Suprapubic skin (tissue), 4 donors: ENCODE measurements at regions not wholly inside any gene's neighbourhood (a gene's known extent, or its start where the extent isn't known, plus 50 kb on each side); places are given as distances from the start of the nearest gene placed in this dataset.

Experiments
- DNase-seq, 2 donors: peaks; one replicate each; pipeline ENCODE4 v3.0.0-alpha.2; 2019; ENCODE audit warnings: low spot score in 2 of 2
- H3K27ac ChIP-seq: fragments of 200-600 bp; sonication (generic); one replicate; pipeline ENCODE4 v1.5.1; 2019
- H3K27me3 ChIP-seq: fragments of 200-600 bp; sonication (generic); one replicate; pipeline ENCODE4 v1.5.1; 2019
- H3K36me3 ChIP-seq: fragments of 200-600 bp; sonication (generic); one replicate; pipeline ENCODE4 v1.5.1; 2019
- H3K4me1 ChIP-seq: fragments of 200-600 bp; sonication (generic); one replicate; pipeline ENCODE4 v1.5.1; 2019
- H3K4me3 ChIP-seq: fragments of 200-600 bp; sonication (generic); one replicate; pipeline ENCODE4 v1.5.1; 2019; ENCODE audit warnings: mild to moderate bottlenecking
- H3K9me3 ChIP-seq: fragments of 200-600 bp; sonication (generic); one replicate; pipeline ENCODE4 v1.5.1; 2019
- CTCF ChIP-seq, 2 donors: fragments of 200-600 bp in 1 of 2; fragments of 450-650 bp in 1 of 2; sonication (generic) in 1 of 2; IDR thresholded peaks; one replicate each; pipeline ENCODE4 v1.5.1; 2016 to 2019; ENCODE audit warnings: antibody characterized with exemption in 2 of 2, mild to moderate bottlenecking in 1 of 2, moderate library complexity in 1 of 2
- EP300 ChIP-seq: sonication (generic); formaldehyde crosslinking; IDR thresholded peaks from one replicate; pipeline ENCODE4 v1.6.1; 2017; ENCODE audit warnings: antibody characterized with exemption
- POLR2A ChIP-seq, 2 donors: fragments of 450-650 bp; IDR thresholded peaks; one replicate each; pipeline ENCODE4 v1.6.1; 2017; ENCODE audit warnings: antibody characterized with exemption in 2 of 2, mild to moderate bottlenecking in 2 of 2, moderate library complexity in 2 of 2
- POLR2AphosphoS5 ChIP-seq, 3 donors: sonication (generic); formaldehyde crosslinking; IDR thresholded peaks; one replicate each; pipeline ENCODE4 v1.6.1; 2017; ENCODE audit warnings: antibody characterized with exemption in 3 of 3
- WGBS: methylation state at CpG from one replicate; pipeline ENCODE4 v1.1.5; 2018; 5-methylcytosine and 5-hydroxymethylcytosine counted together

- H3K9me3 ChIP-seq, result no peaks in the 10 kb centered on the region
- H3K4me1 ChIP-seq, result no peaks in the 10 kb centered on the region
- DNase-seq, result no peak
- no peak for TF ChIP-seq POLR2A (IDR thresholded peaks at IDR 0.05)
- TF ChIP-seq POLR2AphosphoS5 (IDR thresholded peaks at IDR 0.05), result no peak
- TF ChIP-seq EP300, result no peak
- no peak for TF ChIP-seq CTCF (IDR thresholded peaks at IDR 0.05)
- H3K4me3 ChIP-seq, result no peak overlapping the region
- H3K36me3 ChIP-seq, result no peaks in the 10 kb centered on the region
- H3K27me3 ChIP-seq, result no peaks in the 10 kb centered on the region
- H3K27ac ChIP-seq, result no peak overlapping the region
Observed at GRCh38 chr11:97019754-97020153, 629.9 kb downstream of the JRKL start.

GRCh38 chr11:97022955-97023354 lies 633.1 kb downstream of the JRKL start:
- no peaks in the 10 kb centered on the region for H3K36me3 ChIP-seq
- no peaks in the 10 kb centered on the region for H3K4me1 ChIP-seq
- H3K27me3 ChIP-seq, result no peaks in the 10 kb centered on the region
- TF ChIP-seq POLR2A (IDR thresholded peaks at IDR 0.05), result no peak
- WGBS, result 89% methylated on average over 2 of the region's 2 CpGs
- H3K9me3 ChIP-seq, result no peaks in the 10 kb centered on the region
- H3K27ac ChIP-seq, result no peak overlapping the region
- DNase-seq, result no peak
- no peak overlapping the region for H3K4me3 ChIP-seq

- H3K36me3 ChIP-seq, result no peaks in the 10 kb centered on the region
- TF ChIP-seq EP300, result no peak
- TF ChIP-seq POLR2A (IDR thresholded peaks at IDR 0.05), result no peak
- no peak for TF ChIP-seq POLR2AphosphoS5 (IDR thresholded peaks at IDR 0.05)
- TF ChIP-seq CTCF (IDR thresholded peaks at IDR 0.05), result no peak
- no peak overlapping the region for H3K4me3 ChIP-seq
- no peak for DNase-seq
- WGBS, result 67% methylated on average over 1 of the region's 1 CpG
- H3K9me3 ChIP-seq, result no peaks in the 10 kb centered on the region
- H3K27me3 ChIP-seq, result no peaks in the 10 kb centered on the region
- H3K4me1 ChIP-seq, result no peaks in the 10 kb centered on the region
- no peak overlapping the region for H3K27ac ChIP-seq
Observed at GRCh38 chr11:97028836-97029406, 639.1 kb downstream of the JRKL start.

- no peak for DNase-seq
- no peak overlapping the region for H3K27ac ChIP-seq
- H3K4me3 ChIP-seq, result no peak overlapping the region
- H3K9me3 ChIP-seq, result no peaks in the 10 kb centered on the region
- H3K4me1 ChIP-seq, result no peaks in the 10 kb centered on the region
- TF ChIP-seq CTCF (IDR thresholded peaks at IDR 0.05), result no peak
- no peak for TF ChIP-seq POLR2AphosphoS5 (IDR thresholded peaks at IDR 0.05)
- no peak for TF ChIP-seq POLR2A (IDR thresholded peaks at IDR 0.05)
- no peak for TF ChIP-seq EP300
- WGBS, result 64% methylated on average over 5 of the region's 5 CpGs
- no peaks in the 10 kb centered on the region for H3K27me3 ChIP-seq
- no peaks in the 10 kb centered on the region for H3K36me3 ChIP-seq
Observed at GRCh38 chr11:97033178-97033577, 643.4 kb downstream of the JRKL start.

GRCh38 chr11:97048481-97048880 lies 658.7 kb downstream of the JRKL start:
- H3K27me3 ChIP-seq, result no peaks in the 10 kb centered on the region
- whole genome bisulfite sequencing, result 76% methylated on average over 3 of the region's 3 CpGs
- TF ChIP-seq EP300 (no peak), POLR2A (IDR thresholded peaks at IDR 0.05) (no peak), CTCF (IDR thresholded peaks at IDR 0.05) (no peak), POLR2AphosphoS5 (IDR thresholded peaks at IDR 0.05) (no peak)
- DNase-seq, result no peak
- no peaks in the 10 kb centered on the region for H3K4me1 ChIP-seq
- H3K9me3 ChIP-seq, result no peaks in the 10 kb centered on the region
- no peak overlapping the region for H3K4me3 ChIP-seq
- no peak overlapping the region for H3K27ac ChIP-seq
- H3K36me3 ChIP-seq, result no peaks in the 10 kb centered on the region

- Histone ChIP-seq H3K27ac (no peak overlapping the region), H3K4me1 (no peaks in the 10 kb centered on the region), H3K9me3 (peaks cover 15% of the 10 kb centered on the region), H3K36me3 (no peaks in the 10 kb centered on the region), H3K4me3 (no peak overlapping the region), H3K27me3 (no peaks in the 10 kb centered on the region)
- 100% methylated on average over 1 of the region's 1 CpG for WGBS
- no peak for DNase-seq
- TF ChIP-seq POLR2AphosphoS5 (IDR thresholded peaks at IDR 0.05), result no peak
- no peak for TF ChIP-seq CTCF (IDR thresholded peaks at IDR 0.05)
- TF ChIP-seq POLR2A (IDR thresholded peaks at IDR 0.05), result no peak
- no peak for TF ChIP-seq EP300
Observed at GRCh38 chr11:97060184-97060583, 670.4 kb downstream of the JRKL start.
